ENCODE measurements at regions not wholly inside any gene's neighbourhood (a gene's known extent, or its start where the extent isn't known, plus 50 kb on each side); places are given as distances from the start of the nearest gene placed in this dataset.

DNA sequence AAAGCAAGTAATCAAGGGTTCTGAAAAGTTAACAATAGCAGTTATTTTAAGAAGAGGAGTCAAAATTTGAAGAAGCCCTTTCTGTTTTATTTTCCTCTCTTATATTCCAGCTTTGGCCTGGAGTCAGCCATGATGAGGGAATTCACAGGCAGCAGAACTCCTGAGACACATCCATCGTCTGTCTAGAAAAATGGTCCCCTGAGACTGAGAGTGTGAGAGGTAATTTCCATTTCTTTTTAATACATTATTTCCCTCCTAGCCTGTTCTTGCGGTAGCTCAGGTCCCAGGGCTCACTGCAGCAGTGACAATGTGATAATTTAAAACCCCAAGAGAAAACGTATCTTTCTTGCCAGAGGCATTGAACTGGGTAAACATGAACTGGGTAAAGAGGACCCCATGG is 296.0 kb downstream of the SMOC2 start:
- DNase-seq = no peak

DNA sequence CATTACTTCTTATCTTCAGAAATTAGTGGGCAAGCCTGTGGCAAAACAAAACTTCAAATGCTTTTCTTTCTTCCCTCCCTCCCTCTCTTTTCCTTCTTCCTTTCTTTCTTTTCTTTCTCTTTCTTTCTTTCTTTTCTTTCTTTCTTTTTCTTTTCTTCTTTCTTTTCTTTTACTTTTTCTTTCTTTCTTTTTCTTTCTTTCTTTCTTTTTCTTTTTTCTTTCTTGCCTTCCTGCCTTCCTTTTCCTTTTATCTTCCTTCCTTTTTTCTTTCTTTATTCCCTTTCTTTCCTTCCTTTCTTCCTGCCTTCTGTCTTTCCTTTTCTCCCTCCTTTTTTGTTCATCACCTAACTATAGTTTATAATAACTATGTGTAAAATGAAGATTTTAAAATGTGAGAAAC is 295.1 kb downstream of the SMOC2 start:
- no peak for DNase-seq

DNA sequence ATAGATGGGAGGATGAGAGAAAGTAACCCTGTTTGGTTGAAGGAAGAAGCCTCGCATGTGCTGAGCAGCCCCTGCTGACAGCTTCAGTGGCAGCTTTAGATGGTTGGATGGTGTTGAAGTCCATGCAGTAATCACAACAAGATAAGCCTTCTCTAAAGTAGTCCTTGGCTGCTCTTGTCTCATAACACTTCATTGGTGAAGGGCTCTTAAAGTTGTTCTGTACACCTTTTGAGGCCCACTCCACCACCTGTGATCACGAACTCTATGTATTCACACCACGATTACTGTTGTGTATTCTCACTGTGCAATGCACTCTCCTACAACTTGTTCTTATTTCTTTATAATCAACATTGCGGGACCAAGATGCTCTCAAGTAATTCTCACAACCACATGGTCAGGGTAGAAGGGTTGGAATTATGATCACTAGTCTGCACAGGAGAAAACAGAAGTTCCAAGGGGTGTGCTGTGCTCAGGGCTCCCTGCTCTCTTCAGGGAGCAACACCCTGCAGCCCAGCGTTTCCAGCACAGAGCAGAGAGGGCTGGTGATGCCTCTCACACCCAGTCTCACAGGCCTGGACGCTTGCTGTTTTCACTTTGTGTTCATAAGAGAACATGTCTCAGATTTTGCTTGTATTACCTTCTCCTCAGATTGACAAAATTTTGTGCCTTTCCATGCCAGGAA is 294.4 kb downstream of the SMOC2 start:
- no peak for DNase-seq

DNA sequence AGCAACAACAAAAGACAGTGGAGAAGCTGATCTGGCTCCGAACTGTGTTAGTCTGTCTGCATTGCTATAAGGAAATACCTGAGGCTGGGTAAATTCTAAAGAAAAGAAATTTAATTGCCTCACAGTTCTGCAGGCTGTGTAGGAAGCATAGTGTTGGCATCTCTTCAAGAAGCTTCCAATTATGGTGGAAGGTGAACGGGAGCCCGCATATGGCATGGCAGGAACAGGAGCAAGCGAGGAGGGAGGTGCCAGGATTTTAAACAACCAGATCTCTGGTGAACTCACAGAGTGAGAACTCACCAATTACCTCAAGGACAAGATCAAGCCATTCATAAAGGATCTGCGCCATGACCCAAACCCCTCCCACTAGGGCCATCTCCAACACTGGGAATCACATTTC is 293.5 kb downstream of the SMOC2 start:
- no peak for DNase-seq

DNA sequence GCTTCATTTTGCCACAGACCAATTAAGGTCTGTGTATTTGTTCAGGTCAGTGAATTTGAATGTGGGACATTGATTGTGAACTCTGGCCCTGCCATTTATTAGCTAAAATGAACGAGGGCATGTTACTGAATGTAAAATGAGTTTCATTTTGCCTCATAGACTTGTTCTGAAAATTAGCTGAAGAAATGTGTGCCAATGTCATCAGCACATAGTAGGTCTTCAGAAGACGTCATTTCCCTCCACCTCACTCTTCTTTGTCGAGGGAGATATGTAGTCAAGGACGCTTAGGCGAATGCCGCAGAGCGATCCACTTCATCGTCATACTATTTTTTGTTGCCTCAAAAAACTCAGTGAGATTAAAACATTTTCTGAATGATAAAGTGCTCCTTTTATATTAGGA is 291.7 kb downstream of the SMOC2 start:
- DNase-seq = no peak

DNA sequence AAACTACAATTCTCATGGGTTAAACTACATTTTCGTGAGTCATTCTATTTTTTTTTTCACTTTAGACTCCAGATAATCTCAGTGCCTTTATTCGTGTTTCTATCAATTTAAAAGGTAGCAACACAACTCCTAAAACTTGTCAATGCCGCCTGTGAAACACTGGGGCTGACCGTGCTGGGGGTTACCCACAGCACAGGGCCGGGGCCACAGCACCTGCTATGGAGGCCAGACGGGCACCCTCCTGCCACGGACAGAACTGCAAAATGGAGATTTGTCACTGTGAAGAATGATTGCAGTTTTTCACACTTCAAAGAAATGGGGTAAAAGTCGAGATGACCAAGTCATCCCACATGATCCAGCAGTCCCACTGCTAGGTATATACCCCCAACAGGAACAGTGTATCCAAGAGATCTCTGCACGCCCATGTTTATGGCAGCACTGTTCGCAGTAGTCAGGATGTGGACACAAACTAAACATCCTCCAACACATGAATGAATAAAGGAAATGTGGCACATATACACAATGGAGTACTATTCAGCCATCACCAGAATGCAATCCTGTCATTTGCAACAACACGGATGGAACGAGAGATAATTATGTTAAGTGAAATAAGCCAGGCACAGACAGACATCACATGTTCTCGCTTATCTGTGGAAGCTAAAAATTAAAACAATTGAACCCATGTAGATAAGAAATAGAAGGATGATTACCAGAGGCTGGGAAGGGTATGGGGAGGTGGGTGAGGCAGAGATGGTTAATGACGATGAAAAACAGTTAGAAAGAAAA is 290.1 kb downstream of the SMOC2 start:
- no peak for DNase-seq

DNA sequence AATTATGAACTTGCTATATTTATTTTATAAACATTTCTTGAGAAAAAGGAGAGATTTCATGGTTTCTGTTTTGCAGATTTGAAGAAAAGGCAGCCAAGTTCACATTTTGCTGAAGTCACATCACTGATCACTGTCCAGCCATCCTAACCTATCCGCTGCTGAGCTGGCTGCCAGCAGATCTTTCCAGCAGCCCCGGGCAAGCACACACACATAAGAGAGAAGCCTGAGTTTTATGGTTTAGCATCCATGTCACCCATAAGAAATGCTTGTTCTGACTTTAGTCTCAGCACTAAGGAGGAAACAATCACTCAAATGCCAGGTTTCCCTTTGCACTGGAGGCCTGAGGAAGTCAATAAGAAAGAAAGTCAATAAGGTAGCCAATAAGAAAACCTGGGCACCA is 287.1 kb downstream of the SMOC2 start:
- no peak for DNase-seq

DNA sequence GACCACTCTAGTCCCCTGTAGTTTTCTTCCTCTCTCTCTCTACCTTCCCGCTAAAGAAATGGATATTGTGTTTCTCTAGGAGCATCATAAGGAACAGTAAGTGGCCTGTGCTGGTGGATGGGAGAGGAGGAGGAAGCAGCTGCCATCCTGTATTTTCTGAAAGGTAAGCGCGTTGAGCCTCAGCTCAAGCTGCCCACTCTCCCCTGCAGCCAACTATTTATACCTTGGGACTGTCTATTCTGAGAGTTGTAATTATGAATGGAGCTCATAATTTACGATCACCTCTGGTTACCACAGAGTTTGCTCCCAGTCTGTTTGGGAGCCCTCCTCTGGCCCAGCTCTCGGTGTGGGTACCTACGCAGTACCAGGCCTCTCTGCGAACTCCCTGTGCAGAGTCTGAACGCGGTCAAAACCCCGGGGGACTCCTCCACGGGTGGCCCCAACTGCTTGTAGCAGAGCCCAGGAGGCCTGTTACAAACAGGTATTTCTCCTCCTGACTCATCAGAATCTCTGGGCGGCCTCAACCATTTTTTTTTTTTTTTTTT is 285.4 kb downstream of the SMOC2 start:
- no peak for DNase-seq

DNA sequence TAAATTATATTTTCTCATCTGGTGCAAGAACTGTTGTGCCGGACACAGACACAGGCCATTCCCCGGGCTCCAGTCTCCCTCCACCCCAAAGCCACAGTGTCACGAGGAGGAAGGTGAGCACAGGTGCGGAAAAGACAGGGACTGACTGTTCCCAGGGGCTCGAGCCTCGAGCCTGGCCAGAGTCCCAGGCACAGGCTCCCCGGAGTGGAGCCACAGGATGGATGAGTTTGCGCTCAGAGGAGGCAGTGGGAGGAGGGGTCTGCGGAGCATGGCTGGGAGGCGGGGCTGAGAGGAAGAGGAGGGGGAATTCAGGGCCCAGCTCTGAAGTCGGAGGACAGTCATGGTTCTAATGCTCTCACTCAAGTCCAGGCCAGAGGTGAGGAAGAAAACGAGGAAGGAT is 284.8 kb downstream of the SMOC2 start:
- no peak for DNase-seq

DNA sequence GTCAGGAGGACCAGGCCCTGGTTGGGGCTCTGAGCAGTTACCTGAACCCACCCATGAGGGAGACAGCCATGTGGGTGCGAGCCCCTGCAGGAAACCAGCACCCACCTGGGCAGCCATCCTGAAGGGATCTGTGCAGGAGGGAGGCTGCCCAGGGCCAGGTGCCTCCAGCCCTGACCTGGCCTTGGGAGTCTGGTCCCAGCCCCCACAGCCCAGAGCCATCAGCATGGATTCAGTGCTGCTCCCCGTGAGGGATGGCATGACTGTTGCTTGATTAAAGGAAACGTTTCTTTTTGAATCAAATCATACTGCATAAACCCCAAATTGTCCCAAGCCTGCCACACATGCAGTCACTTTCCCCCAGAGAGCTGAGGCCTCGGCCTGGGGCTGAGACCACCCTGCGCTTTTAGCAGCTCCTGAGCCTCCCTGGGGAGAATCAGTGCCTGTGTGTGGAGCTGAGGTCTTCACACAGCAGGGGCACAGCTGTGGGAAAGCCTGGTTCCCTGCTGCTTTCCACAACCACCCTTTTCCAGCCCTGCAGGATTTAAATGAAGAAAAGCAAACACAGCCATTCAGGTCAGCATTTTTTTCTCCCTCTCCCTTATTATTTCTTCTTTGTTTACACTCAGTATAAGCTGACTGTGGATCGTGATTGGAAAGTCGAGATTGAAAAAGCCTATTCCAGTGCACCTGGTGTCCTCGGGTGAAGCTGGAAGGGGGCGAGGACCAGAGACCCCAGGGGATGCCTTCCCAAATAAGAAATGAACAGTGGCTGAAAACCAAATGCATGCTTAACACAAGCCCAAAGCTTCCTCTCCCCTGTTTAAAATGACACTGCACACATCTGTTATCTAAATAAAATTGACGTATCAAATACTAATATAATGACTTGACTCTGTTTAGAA is 283.9 kb downstream of the SMOC2 start:
- DNase-seq = no peak

DNA sequence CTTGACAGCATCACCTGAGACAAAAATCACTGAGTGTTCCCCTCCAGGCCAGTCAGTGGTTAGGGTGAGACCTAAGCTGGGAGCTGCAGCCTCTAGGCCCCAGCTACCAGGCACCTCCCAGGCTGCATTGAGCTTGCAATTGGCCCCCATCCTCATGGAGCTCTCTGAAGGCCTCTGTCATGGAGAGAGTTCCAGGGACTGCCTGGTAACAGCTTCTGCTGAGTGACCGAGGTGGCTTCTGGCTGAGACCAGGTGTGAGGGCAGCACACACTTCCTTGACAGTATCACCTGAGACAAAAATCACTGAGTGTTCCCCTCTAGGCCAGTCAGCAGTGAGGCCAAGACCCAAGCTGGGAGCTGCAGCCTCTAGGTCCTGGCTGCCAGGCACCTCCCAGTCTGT is 283.0 kb downstream of the SMOC2 start:
- no peak for DNase-seq

DNA sequence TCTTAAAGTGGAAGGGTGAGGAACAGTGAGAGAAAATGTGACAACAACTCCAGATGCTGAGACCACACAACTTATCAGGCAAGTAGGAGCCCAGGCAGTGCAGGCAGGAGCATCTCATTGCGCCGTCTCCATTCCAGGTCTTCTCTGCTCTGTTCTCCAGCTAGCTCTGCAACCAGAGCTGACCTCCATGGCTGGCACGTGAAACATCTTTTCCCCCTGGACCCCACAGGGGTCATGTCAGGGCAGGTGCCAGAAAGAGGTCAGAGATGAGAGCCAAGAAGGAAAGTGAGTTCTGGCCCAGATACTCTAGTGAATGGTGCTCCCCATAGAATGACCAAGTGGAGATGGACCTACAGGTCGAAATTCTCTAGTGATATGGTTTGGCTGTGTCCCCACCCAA is 281.4 kb downstream of the SMOC2 start:
- no peak for DNase-seq

DNA sequence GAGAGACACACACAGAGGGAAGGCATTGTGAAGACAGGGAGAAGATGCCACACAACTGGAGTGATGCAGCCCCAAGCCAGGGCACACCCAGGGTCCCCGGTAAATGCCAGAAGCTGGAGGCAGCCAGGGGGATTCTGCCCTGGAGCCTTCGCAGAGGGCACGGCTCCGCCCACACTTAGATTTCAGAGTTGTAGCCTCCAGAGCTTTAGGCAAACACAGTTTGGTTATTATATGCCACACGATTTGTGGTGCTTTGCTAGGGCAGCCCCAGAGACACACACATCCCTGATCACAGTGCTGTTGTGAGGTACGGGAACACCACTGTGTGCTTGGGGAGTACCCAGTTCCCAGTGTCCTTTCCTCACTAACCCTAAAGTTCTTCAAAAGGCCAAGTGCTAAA is 280.6 kb downstream of the SMOC2 start:
- no peak for DNase-seq

DNA sequence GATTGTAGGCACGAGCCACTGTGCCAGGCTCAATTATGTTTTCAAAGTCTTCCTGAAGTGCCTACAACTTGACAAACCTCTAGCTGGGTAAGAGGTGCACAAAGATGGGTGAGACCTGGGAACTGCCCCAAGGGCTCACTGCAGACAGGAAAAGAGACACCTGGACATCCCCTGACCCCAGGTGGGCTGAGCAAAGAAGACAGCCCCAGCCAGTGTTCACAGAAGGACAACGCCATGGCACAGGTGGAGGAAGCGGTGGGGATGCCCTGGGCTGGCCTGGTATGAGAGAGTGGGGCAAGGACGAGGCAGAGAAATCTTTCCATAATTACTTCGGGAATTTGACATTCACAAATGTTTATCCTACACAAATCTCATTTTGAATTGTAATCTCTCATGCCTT is 278.9 kb downstream of the SMOC2 start:
- no peak for DNase-seq

DNA sequence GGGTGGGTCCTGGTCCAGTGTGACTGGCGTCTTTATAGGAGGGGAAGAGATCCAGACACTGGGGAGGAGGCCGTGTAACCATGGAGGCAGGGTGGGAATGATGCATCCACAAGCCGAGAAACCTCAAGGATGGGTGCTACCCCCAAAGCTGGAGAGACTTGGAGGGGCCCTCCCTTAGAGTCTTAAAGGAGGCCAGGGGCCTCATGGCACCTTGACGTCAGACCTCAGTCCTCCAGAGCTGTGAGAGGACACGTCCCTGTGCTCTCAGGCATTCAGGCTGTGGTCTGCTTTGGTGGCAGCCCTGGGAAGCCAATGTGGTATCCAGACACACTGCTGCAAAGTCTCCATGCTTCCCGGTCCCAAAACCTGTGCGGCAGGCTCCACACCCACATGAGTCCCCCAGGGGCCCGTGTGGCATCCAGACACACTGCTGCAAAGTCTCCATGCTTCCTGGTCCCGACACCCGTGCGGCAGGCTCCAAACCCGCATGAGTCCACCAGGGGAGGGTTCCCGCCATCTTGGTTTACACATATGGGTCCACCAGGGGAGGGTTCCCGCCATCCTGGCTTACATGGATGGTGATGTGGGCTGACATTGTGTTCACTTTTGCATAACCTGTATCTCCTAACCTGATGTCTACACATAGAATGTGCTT is 278.0 kb downstream of the SMOC2 start:
- no peak for DNase-seq

All from hematopoietic multipotent progenitor cell treated with erythropoietin and hydrocortisone succinate and interleukin-3 and kit ligand, for 4 days (in vitro differentiated cells).